GM21367 (cell line): ENCODE measurements at regions not wholly inside any gene's neighbourhood (a gene's known extent, or its start where the extent isn't known, plus 50 kb on each side); places are given as distances from the start of the nearest gene placed in this dataset.
A peak's percentile ranks its signal among the peaks of the same experiment; 100 is the strongest.

Experiments used
- ATAC-seq: cut with Tn5 transposase; IDR thresholded peaks from one replicate; pipeline ENCODE4 v1.9.1; 2021; ENCODE audit not compliant: unreplicated experiment

DNA sequence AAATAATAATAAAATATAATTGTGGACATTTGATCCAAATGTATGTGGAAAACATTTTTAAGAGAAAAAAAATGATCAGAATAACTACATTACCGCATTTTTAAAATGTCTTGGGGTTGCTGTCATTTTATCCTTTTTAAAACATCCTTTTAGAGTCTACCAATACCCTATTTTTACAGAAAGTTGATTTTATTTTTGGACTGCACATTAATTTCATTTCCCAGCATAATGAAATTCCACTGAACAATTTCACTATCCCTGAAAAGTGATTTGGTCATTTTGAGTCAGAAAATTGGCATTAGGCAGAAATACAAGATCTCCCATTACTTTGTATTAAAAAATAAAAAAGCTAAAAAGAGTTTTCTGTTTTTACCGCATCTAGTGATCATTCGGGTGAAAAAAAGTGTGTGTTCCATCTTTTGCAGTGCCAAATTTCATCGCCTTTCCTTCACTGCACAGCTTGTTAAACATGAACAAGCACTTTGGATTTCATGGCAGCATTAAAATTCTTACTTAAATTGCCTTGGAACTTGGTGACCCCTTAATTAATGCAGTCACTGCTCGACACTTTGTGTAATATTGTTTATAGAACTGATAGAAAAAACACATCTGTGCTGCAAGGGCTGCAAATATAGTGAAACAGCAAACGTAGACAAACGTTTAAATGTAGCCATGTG, 611.7 kb downstream of the TSN start:
- no peak for ATAC-seq

DNA sequence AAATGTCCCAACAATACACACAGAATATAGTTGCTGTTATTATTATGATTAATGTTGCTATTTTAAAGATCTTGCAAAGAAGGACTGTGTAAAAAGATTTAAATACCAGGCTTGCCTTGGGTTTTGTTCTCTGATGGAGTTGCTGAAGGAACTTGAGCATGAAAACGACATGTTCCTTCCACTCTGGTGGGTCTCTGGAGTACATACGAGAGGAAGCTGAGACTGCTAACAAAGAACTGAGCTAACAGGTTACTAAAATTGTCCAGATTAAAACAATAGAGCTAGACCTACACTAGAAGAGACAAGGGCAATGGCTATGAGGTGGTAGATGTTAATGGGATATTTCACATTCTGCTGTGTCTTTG, 612.2 kb downstream of the TSN start:
- no peak for ATAC-seq

DNA sequence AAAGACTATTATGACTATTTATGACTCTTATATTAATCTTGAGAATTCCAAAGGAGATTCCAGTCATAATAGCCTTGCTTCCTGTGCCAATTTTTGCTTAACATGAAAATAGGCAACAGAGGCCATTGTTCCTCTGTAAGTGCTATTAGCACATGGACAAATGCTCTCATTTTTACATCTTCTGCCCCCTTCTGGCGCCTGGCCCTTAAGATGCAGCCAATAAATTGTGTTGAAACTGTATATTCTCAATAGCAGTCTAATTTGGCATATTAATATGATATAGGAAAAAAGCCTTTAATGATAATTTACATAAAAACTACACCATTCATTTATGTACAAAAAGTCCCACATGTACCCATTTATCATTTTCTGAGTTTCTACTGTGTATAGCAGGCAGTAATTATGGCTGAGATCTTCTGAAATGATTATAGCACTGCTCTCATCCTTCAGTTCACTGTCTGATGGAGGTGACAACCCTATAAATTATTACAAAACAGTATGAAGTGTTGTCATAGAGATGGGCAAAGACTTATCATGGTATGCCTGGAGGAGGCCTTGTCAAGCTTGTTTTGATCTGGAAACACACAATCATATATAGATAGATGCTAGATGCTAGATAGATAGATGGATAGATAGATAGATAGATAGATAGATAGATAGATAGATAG, 613.3 kb downstream of the TSN start:
- no peak for ATAC-seq

DNA sequence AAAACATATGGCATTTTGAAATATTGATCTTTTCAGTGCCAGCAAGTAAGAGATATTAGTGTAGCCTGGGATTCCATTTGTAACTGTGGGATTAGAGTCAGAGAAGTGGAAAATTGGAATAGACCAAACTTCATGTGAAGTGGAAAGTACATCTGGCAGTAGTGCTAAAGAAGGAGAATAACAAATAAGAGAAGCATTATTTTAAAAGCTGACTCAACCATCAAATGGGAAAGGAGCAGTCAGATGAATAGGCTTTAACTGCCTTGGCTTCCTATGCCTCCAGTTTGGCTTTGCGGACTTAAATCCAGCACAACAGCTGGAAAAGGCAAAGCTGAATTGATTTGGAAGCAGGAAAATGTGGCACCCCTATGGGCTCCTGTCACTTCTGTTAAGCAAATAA, 623.1 kb downstream of the TSN start:
- no peak for ATAC-seq

DNA sequence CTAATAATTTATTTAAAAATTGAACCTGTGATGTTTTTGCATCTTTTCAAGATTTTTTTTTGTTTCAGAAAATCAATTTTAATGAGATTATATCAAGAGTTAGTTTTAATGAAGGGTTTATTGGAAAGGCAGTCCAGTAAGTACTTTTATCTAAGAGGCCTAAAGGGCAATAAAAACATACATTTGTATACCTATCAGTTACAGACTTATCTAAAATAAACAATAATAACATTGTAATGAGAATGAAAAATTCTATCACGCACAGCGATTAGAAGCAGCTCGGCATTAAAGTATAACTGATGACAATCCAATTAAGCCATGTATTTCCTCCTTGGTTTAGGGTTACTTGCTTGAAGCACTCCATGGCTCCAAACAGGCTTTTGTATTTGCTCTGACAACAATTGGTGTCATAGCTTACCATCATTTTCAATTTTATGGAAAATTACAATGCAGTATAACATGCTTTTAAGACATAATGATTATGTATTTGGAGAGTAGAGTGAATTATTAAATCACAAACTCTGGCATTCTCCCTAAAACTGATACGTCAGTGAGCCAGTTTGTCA, 629.4 kb downstream of the TSN start:
- ATAC-seq, result no peak

DNA sequence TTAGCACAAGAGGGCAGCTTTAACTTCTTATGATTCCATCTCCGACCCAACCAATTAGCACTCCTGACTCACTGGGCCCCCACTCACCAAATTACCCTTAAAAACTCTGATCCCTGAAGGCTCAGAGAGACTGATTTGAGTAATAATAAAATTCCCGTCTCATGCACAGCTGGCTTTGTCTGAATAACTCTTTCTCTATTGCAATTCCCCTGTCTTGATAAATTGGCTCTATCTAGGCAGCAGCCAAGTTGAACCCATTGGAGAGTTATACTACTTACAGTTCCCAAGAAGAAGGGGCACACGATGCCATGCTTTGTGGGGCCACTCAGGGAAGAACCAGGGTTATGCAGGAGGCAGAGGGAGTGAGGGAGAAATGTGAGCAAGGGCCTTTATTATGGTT, 632.8 kb downstream of the TSN start:
- no peak for ATAC-seq

DNA sequence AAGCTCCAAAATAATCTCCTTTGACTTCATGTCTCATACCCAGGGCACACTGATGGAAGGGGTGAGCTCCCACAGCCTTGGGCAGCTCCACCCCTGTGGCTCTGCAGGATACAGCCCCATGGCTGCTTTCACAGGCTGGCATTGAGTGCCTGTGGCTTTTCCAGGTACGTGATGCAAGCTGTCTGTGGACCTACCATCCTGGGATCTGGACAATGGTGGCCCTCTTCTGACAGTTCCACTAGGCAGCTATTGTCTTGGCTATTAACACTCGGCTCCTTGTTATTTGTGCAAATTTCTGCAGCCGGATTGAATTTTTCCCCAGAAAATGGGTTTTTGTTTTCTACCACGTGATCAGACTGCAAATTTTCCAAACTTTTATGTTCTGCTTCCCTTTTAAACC, 634.2 kb downstream of the TSN start:
- no peak for ATAC-seq

DNA sequence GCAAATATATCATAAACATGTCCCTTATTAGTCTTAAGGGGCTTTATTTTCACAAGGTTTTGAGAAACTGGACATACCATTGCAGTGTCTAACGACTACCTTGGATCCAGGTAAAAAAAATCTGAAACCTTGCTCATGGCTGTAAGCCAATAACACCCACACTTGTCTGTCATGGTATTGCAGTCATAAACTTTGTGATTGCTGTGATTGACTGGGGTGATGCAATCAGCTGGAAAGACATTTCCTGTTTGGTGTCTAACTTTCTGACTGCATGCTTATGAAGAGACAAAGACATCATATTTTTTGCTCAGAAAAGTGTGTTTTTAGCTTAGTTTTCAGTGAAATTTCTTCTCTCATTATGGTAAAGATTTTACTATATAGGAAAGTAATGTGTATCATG, 635.0 kb downstream of the TSN start:
- no peak for ATAC-seq

DNA sequence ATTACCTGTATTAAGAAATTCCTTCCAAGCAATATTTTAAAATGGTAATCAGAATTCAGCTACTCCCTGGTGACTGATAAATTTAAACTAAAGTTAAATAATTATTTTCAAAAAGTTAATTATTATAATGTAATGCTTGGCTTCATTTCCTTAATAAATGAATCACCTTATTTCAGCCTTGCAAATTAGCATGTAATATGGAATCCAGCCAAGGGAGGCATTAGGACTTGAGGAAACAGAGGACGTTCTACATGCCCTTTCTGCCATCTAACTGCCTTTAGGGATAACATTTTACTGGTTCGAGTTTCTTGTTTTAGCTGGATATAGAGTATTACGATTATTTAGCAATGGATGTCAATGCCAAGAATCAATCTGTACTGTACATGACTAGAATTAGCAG, 636.3 kb downstream of the TSN start:
- ATAC-seq, result no peak

DNA sequence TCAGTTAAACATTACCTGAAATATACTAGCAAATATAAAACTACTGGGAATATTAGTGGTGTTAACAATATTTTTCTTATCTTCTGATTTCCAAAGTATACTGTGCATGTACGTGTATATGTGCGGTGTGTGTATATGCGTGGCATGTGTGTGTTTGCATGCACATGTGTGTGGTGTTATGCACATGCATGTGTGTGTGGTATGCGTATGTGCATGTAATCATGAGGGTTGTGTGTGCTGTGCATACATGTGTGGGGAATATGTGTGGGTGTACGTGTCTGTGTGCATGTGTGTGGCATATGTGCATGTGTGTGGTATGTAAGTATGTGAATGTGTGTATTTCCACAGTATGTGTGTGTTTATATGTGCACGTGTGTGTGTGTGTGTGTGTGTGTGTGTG, 640.2 kb downstream of the TSN start:
- ATAC-seq, result no peak

DNA sequence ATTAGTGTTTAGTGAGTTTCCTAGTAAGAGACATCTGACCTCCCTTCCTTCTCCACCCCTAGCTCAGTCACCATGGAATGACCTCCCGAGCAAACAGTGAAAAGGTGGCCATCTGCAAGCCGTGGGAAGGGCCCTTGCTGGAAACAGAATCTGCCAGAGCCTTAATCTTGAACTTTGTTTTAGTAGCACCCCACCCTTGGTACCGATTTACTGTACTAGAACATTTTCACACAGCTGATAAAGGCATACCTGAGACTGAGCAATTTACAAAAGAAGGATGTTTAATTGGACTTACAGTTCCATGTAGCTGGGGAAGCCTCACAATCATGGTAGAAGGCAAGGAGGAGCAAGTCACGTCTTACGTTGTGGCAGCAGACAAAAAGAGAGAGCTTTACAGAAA, 655.8 kb downstream of the TSN start:
- ATAC-seq, result no peak

DNA sequence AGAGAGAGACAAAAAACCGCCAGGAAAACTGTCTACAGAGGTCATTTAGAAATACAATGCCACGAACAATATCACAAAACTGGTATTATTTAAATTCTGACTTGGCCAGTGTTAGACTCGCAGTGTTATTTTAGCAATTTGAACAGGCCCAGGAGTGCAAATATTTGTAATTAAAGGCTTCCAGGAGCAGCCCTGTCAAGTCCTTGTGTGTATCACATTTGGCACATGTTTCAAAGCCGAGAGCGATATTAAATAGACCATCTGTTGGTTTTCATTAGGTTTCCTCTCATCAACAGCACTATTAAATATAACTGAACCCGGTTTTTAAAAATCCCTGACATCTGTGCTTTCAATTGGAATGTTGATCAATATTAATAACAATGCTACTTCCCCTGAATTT, 656.9 kb downstream of the TSN start:
- no peak for ATAC-seq

DNA sequence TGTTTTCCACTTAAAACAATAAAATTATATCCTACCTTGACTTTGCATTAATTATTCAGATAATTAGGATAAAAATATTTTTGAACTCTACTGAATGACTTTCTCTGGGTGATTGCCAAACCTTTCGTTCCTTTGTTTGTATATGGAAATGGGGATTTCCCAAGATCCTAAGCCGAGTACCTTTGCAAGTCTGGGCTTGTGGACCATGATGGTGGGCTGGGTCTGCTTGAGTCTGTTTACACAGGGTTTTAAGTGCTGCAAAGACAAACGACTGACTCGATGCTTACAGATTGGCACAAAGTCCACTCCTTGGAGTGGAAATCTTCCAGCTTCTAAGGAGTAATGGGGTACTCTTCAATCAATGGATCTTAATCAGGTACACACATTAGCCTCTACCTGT, 659.5 kb downstream of the TSN start:
- no peak for ATAC-seq

DNA sequence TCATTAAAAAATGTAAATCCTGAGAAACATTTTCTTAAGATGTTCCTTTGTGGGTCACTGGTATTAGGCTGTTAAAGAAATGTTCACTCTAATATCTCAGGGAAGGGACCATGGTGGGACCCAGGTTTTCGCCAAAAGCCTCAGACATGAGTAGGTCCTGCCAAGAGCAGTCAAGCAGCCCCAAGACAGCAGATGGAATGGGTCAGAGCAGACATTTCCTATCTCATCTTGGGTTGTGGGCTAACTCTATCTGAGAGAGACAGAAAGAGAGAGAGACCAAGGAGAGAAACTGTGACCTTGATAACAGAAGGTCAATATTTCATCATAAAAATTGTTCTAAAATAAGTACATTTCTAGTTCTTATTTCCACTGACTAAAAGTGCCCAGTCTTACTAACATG, 661.7 kb downstream of the TSN start:
- no peak for ATAC-seq

DNA sequence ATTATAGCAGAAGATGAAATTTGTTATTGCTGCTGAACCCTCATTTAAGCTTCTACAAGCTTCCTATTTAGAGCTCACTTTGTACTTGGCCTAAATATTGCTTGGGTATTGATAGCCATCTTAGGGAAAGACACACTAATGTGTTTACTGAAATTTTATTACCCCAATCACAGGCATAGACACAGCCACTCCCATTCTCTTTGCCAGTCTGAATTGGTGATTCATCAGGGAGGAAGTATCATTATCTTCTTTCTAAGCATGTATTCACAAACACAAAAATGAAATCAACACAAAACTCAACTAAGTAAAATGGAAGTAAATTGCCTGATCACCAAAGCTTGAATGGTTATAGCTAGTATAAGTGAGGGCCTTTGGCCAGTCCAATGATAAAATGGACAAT, 666.3 kb downstream of the TSN start:
- no peak for ATAC-seq

DNA sequence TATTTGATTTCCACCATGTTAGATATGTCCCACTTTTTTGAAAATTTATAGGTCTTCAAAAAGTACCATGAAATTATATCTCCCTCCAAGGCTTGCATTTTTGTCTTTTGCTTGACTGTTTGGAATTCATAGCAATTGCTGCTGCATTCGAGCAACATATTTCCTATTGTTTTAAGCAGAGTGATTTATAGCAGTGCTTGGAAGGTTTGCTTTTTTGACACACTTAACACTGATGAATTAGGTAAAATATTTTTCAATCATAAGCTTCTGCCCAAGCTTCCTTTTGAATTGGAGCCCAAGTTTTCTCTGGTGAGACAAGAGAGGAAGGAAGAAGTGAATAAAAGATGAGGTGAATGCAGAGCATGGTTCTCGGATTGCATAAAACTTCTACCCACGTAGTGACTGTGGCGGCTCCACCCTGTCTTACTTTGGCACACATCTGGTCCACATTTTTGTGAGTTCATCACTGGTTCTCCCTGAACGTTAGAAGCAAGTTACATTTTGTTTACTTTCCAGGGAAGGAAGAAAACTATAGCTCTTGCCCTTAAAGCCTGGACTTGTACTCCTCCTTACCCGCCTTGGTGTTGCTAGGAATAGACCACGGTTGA, 667.0 kb downstream of the TSN start:
- no peak for ATAC-seq

DNA sequence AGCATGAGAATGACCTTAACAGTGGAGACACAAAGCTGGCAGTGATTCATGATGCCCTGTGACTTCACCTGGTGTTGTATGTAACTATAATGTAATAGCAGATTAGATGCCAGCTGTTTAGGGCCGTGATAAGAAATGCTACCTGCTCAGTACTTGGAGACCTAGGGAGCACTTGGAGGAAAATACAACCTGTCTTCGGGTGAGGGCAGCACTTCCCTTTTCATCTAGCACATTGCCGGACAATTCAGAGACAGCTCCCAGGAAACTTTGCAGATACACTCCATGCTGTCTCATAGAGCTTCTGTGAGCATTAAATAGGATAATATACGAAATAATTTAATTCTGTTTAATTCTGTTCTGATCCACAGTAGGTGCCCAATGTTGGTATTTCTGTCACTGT, 668.5 kb downstream of the TSN start:
- no peak for ATAC-seq

DNA sequence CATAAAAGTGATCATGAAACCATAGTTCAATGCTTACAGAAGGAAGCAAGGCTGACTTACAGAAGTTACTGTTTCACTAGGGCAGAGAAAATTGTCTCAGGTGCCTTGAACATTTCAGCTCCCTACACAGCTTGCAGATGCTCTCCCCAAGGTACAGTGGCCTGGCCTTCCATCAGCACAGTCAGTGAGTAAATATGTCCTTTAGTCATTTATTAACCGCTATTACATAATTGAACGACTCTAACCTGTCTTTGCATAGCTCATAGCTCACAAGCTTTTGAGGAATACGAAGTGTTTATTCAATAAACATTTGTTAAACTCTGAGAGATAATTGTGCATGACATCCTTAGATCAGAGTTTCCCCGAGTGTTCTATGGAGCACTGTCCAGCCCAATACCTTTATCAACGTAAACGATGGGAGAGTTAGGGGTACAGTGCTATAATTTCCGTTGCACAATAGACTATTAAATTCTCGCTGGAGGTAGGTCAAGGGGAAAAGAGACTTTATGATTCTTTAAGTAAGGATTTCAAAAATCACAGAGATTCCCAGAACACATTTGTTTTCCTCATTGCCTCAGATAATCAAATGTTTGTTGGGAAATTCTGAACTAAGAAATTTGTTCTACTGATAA, 677.8 kb downstream of the TSN start:
- no peak for ATAC-seq

DNA sequence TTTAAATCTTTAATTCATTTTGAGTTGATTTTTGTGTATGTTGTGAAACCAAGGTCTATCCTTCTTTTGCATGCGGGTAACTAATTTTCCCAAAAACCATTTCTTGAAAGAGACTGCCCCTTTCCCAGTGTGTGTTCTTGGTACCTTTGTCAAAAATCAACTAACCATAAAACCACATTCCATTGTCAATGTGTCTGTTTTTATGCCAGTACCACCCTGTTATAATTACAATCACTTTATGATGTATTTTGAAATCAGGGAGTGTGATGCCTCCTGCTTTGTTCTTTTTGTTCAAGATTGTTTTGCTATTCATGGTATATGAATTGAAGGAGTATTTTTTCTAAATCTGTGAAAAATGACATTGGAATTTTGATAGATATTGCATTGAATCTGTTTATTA, 689.6 kb downstream of the TSN start:
- ATAC-seq, result no peak

DNA sequence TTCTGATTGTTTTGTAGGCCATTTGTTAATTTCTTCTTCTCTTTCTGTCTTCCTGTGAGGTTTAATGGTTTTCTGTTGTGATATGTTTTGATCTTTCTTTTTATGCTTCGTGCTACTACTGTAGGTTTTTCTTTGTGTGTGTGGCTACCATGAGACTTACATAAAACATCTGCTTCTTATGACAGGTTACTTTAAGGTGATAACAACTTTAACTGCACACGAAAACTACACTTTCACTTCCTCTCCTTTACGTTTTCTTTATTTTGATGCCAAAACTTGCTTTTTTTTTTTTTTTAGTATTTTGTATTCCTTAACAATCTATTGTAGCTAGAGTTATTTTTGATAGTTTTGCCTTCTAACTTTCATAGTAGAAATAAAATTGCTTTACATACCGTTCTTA, 691.3 kb downstream of the TSN start:
- ATAC-seq, result no peak

DNA sequence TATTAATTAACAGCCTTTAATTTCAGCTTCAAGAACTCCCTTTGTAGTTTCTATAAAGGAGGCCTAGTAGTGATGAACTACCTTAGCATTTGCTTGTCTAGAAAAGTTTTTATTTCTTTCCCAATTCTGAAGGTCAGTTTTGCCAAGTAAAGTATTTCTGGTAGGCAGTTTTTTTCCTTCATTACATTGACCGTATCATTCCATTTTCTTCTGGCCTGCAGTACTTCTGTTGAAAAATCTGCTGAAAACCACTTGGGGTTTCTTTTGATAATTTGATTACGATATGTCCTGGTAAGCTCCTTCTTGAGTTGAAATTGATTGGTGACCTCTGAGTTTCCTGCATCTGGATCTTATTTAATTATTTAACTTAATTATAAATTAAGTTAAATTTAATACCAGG, 691.8 kb downstream of the TSN start:
- no peak for ATAC-seq

DNA sequence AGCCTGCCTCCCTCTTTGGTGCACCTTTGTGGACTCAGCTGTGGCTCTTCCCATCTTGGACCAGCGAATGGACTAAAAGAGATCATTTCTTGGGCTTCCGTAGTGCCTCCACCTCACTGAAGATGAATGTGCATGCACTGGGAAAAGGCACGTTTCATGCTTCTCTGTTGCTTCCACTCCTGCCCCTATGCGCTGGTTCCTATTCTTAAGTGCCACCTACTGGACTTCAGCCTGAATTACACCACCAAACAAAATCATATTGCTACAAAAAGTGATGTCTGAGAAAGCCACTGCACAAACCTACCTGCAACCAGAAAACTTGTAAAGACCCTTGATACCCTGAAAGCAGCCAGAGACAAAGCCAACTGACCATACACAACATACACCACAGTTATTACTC, 695.6 kb downstream of the TSN start:
- ATAC-seq, result peak; percentile 81
